Mammary epithelial cell (primary cell): ENCODE measurements at regions not wholly inside any gene's neighbourhood (a gene's known extent, or its start where the extent isn't known, plus 50 kb on each side); places are given as distances from the start of the nearest gene placed in this dataset.

Experiments used
- CTCF ChIP-seq, 2 donors: IDR thresholded peaks in 1 of 2; conservative IDR thresholded peaks in 1 of 2; 2 replicates each; pipeline ENCODE4 v1.5.1; 2011 to 2012; ENCODE audit warnings: inconsistent platforms in 2 of 2, low read length in 2 of 2, mild to moderate bottlenecking in 2 of 2, control low read depth in 1 of 2, low read depth in 1 of 2; ENCODE audit not compliant: insufficient read depth in 1 of 2; ENCODE audit errors: extremely low read depth in 1 of 2
- EZH2 ChIP-seq: IDR thresholded peaks from 2 replicates; pipeline ENCODE4 v1.6.1; 2012; ENCODE audit warnings: low read length, inconsistent platforms, borderline replicate concordance

GRCh38 chr10:113415246-113415645 lies 137.6 kb upstream of the HABP2 start:
- TF ChIP-seq CTCF (conservative IDR thresholded peaks at IDR 0.05 in 1 of 2, IDR thresholded peaks at IDR 0.05 in 1 of 2; ENCODE audit: extremely low read depth in 1 of 2, insufficient read depth in 1 of 2, low read depth in 1 of 2, low read length in 2 of 2) (no peak), EZH2 (no peak)
